ENCODE measurements at regions not wholly inside any gene's neighbourhood (a gene's known extent, or its start where the extent isn't known, plus 50 kb on each side); places are given as distances from the start of the nearest gene placed in this dataset.

GRCh38 chr5:145473042-145473642, 362.0 kb downstream of the PRELID2 start:
- no peaks in the 10 kb centered on the region for H3K4me1 ChIP-seq
- H3K9me3 ChIP-seq (replicated peaks): no peaks in the 10 kb centered on the region
- H3K27me3 ChIP-seq (ENCODE audit: low read depth): no peaks in the 10 kb centered on the region
- H3K36me3 ChIP-seq: no peaks in the 10 kb centered on the region
- intact Hi-C loops (cut with micrococcal nuclease): no loop called here
- no peak for TF ChIP-seq CTCF (IDR thresholded peaks at IDR 0.05; ENCODE audit: borderline replicate concordance)
- DNase-seq: no peak
- H3K27ac ChIP-seq (replicated peaks): no peak overlapping the region
- no peak overlapping the region for H3K4me3 ChIP-seq

GRCh38 chr5:145471831-145472612, 363.1 kb downstream of the PRELID2 start:
- H3K27ac ChIP-seq (replicated peaks): no peak overlapping the region
- DNase-seq: no peak
- no peak for TF ChIP-seq CTCF (IDR thresholded peaks at IDR 0.05; ENCODE audit: borderline replicate concordance)
- H3K4me1 ChIP-seq: no peaks in the 10 kb centered on the region
- H3K27me3 ChIP-seq (ENCODE audit: low read depth): no peaks in the 10 kb centered on the region
- no peaks in the 10 kb centered on the region for H3K9me3 ChIP-seq (replicated peaks)
- no peaks in the 10 kb centered on the region for H3K36me3 ChIP-seq
- no peak overlapping the region for H3K4me3 ChIP-seq
- intact Hi-C loops (cut with micrococcal nuclease): no loop called here

- Histone ChIP-seq H3K36me3 (no peaks in the 10 kb centered on the region), H3K9me3 (replicated peaks) (no peaks in the 10 kb centered on the region), H3K27ac (replicated peaks) (no peak overlapping the region), H3K27me3 (ENCODE audit: low read depth) (no peaks in the 10 kb centered on the region), H3K4me1 (peaks cover 5% of the 10 kb centered on the region), H3K4me3 (no peak overlapping the region)
- no peak for DNase-seq
- TF ChIP-seq CTCF (IDR thresholded peaks at IDR 0.05; ENCODE audit: borderline replicate concordance): no peak
- intact Hi-C loops (cut with micrococcal nuclease): no loop called here
Measured at GRCh38 chr5:145471026-145471425, 364.1 kb downstream of the PRELID2 start.

GRCh38 chr5:145470396-145470979, 364.7 kb downstream of the PRELID2 start:
- Histone ChIP-seq H3K27ac (replicated peaks) (no peak overlapping the region), H3K36me3 (no peaks in the 10 kb centered on the region), H3K9me3 (replicated peaks) (no peaks in the 10 kb centered on the region), H3K4me3 (no peak overlapping the region), H3K27me3 (ENCODE audit: low read depth) (no peaks in the 10 kb centered on the region), H3K4me1 (peaks cover 9% of the 10 kb centered on the region)
- TF ChIP-seq CTCF (IDR thresholded peaks at IDR 0.05; ENCODE audit: borderline replicate concordance): no peak
- intact Hi-C loops (cut with micrococcal nuclease): no loop called here
- no peak for DNase-seq

GRCh38 chr5:145467446-145467845, 367.7 kb downstream of the PRELID2 start:
- H3K9me3 ChIP-seq (replicated peaks): no peaks in the 10 kb centered on the region
- H3K27me3 ChIP-seq (ENCODE audit: low read depth): no peaks in the 10 kb centered on the region
- DNase-seq: no peak
- no peak for TF ChIP-seq CTCF (IDR thresholded peaks at IDR 0.05; ENCODE audit: borderline replicate concordance)
- intact Hi-C loops (cut with micrococcal nuclease): no loop called here
- H3K36me3 ChIP-seq: no peaks in the 10 kb centered on the region
- H3K27ac ChIP-seq (replicated peaks): no peak overlapping the region
- peaks cover 9% of the 10 kb centered on the region for H3K4me1 ChIP-seq
- no peak overlapping the region for H3K4me3 ChIP-seq
